ENCODE measurements at regions not wholly inside any gene's neighbourhood (a gene's known extent, or its start where the extent isn't known, plus 50 kb on each side); places are given as distances from the start of the nearest gene placed in this dataset.

DNA sequence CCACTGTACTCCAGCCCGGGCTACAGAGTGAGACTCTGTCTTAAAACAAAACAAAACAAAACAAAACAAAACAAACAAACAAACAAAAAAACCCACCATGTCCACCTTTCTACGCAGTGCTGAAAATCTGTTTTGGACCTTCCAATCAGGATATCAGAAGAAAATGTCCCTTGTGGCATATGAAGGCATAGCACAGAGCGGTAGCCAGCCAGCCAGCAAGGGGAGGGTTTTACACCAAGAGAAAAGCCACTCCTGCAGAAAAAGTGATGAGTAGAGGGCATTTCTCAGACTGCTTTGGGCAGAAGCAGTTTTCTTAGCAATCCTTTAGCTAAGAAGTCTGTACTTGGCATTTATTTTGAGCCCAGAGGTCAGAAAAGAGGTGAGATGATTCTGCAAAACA, 612.2 kb downstream of the TYW1 start:
- peaks cover 0 to 9% of the 10 kb centered on the region in 2 experiments for H3K27me3 ChIP-seq (ENCODE audit: control insufficient read depth in 1 of 2, insufficient read depth in 1 of 2, low read length in 2 of 2)
- H3K9me3 ChIP-seq (ENCODE audit: control insufficient read depth, low read length), result peaks cover 18% of the 10 kb centered on the region
- WGBS, result 78% methylated on average over 3 of the region's 3 CpGs
- H3K23ac ChIP-seq (ENCODE audit: low read length in 2 of 2), result no peak overlapping the region
- no peak overlapping the region for H3K9ac ChIP-seq (ENCODE audit: low read length)
- H3K4me2 ChIP-seq (ENCODE audit: low read length, poor library complexity, severe bottlenecking), result no peak overlapping the region
- no peak overlapping the region for H2BK5ac ChIP-seq (ENCODE audit: low read depth, low read length, poor library complexity, severe bottlenecking)
- H3K79me1 ChIP-seq (replicated peaks; ENCODE audit: low read length, poor library complexity, severe bottlenecking), result no peaks in the 10 kb centered on the region
- H2AK5ac ChIP-seq (ENCODE audit: low read length, severe bottlenecking), result no peak overlapping the region
- no peak overlapping the region for H2BK12ac ChIP-seq (ENCODE audit: low read length in 2 of 2)
- no peak overlapping the region for H2BK15ac ChIP-seq (ENCODE audit: low read depth, poor library complexity, severe bottlenecking)
- H3K18ac ChIP-seq (ENCODE audit: low read depth in 1 of 2, low read length in 2 of 2), result no peak overlapping the region
- H3K27ac ChIP-seq (ENCODE audit: low read length, poor library complexity, severe bottlenecking), result no peak overlapping the region
- no peak overlapping the region for H4K8ac ChIP-seq (ENCODE audit: low read length)
- no peak overlapping the region for H2AFZ ChIP-seq (ENCODE audit: low read depth, low read length)
- H4K91ac ChIP-seq (ENCODE audit: low read length), result no peak overlapping the region
- H3K36me3 ChIP-seq (ENCODE audit: control insufficient read depth in 1 of 2, insufficient read depth in 2 of 2, low read depth in 1 of 2, low read length in 2 of 2), result no peaks in the 10 kb centered on the region
- H3K4me1 ChIP-seq (ENCODE audit: control insufficient read depth, insufficient read depth, low read depth, low read length), result no peaks in the 10 kb centered on the region
- H3K4ac ChIP-seq (ENCODE audit: low read depth in 1 of 2, low read length in 2 of 2), result no peak overlapping the region
- DNase-seq, result no peak
- H2BK120ac ChIP-seq (ENCODE audit: low read depth, low read length), result no peak overlapping the region
- no peak overlapping the region for H3K4me3 ChIP-seq (ENCODE audit: insufficient read depth in 1 of 2, low read depth in 1 of 2, low read length in 2 of 2)
- no peak overlapping the region for H3K14ac ChIP-seq (ENCODE audit: low read length in 2 of 2)

DNA sequence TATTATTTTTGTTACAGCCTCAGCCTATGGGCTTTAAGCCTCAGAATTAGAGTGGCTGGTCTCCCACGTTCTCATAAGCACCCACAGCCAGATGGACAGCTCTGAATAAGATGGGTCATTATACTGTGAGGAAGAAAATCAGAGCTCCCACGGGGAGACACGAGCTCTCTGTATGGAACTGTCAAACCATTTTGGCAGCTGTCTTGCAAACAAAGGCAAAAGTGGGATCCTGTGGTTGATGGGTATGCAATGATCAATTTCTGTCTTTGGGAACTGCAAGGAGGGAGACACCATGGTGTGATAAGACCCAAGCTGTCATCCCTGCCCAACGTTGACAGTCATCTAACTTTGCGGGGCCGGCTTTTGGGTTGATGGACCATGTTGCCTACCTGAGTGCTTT, 614.3 kb downstream of the TYW1 start:
- Histone ChIP-seq H3K36me3 (ENCODE audit: control insufficient read depth in 1 of 2, insufficient read depth in 2 of 2, low read depth in 1 of 2, low read length in 2 of 2) (no peaks in the 10 kb centered on the region), H3K4ac (ENCODE audit: low read depth in 1 of 2, low read length in 2 of 2) (no peak overlapping the region), H2BK12ac (ENCODE audit: low read length in 2 of 2) (no peak overlapping the region), H3K23ac (ENCODE audit: low read length in 2 of 2) (no peak overlapping the region), H3K4me2 (ENCODE audit: low read length, poor library complexity, severe bottlenecking) (no peak overlapping the region), H4K8ac (ENCODE audit: low read length) (no peak overlapping the region), H2BK15ac (ENCODE audit: low read depth, poor library complexity, severe bottlenecking) (no peak overlapping the region), H2BK120ac (ENCODE audit: low read depth, low read length) (no peak overlapping the region), H4K91ac (ENCODE audit: low read length) (no peak overlapping the region), H3K79me1 (replicated peaks; ENCODE audit: low read length, poor library complexity, severe bottlenecking) (no peaks in the 10 kb centered on the region), H2AFZ (ENCODE audit: low read depth, low read length) (no peak overlapping the region), H3K27me3 (ENCODE audit: control insufficient read depth in 1 of 2, insufficient read depth in 1 of 2, low read length in 2 of 2) (peaks cover 0 to 9% of the 10 kb centered on the region in 2 experiments), H3K18ac (ENCODE audit: low read depth in 1 of 2, low read length in 2 of 2) (no peak overlapping the region), H2BK5ac (ENCODE audit: low read depth, low read length, poor library complexity, severe bottlenecking) (no peak overlapping the region), H3K4me1 (ENCODE audit: control insufficient read depth, insufficient read depth, low read depth, low read length) (no peaks in the 10 kb centered on the region), H3K14ac (ENCODE audit: low read length in 2 of 2) (no peak overlapping the region), H3K4me3 (ENCODE audit: insufficient read depth in 1 of 2, low read depth in 1 of 2, low read length in 2 of 2) (no peak overlapping the region), H2AK5ac (ENCODE audit: low read length, severe bottlenecking) (no peak overlapping the region), H3K9ac (ENCODE audit: low read length) (no peak overlapping the region), H3K9me3 (ENCODE audit: control insufficient read depth, low read length) (peaks cover 7% of the 10 kb centered on the region), H3K27ac (ENCODE audit: low read length, poor library complexity, severe bottlenecking) (no peak overlapping the region)
- DNase-seq, result no peak
- WGBS, result 85% methylated on average over 6 of the region's 6 CpGs

DNA sequence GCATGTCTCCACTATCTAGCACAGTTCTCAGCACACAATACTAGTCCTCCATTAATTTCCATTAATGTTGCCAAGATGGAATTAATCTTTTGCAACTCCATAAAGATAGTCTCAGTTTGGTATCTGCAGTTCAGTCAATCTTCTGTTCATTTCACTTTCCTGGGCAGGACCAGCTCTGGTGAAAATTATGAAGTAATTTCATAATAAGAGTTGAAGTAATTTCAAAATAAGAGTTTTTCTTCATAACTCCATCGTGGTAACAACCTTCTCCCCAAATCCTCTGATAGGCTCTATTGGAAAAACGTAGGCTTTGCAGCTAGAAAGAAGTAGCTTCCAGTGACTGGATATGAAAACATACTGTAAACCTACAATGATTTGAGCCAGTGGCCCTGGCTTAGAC, 618.2 kb downstream of the TYW1 start:
- no CpG with 5 or more reads among the region's 2 CpGs for WGBS
- Histone ChIP-seq H3K36me3 (ENCODE audit: control insufficient read depth in 1 of 2, insufficient read depth in 2 of 2, low read depth in 1 of 2, low read length in 2 of 2) (no peaks in the 10 kb centered on the region), H4K8ac (ENCODE audit: low read length) (no peak overlapping the region)

DNA sequence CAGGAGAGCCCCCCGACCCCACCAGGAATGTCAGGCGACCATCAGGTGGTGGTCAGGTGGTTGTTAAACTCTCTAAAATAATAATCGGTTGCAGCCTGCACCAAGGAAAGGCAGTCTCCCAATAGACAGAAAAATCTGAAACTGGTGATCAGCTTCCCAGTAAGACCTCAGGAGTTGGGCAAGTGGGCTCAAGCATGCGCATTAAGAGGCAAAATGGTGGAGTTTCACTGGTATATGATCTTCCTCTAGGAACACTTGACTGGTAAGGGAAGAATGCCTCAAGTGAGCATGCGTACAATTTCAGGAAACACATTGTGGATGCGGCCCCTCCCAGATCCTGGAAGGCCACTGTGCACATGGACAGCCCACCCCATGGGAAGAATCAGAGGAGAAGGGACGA, 619.9 kb downstream of the TYW1 start:
- H3K79me1 ChIP-seq (replicated peaks; ENCODE audit: low read length, poor library complexity, severe bottlenecking), result no peaks in the 10 kb centered on the region
- no peak overlapping the region for H3K14ac ChIP-seq (ENCODE audit: low read length in 2 of 2)
- WGBS, result 83% methylated on average over 7 of the region's 7 CpGs
- peaks cover 6% of the 10 kb centered on the region for H3K9me3 ChIP-seq (ENCODE audit: control insufficient read depth, low read length)
- no peak overlapping the region for H3K18ac ChIP-seq (ENCODE audit: low read depth in 1 of 2, low read length in 2 of 2)
- H3K36me3 ChIP-seq (ENCODE audit: control insufficient read depth in 1 of 2, insufficient read depth in 2 of 2, low read depth in 1 of 2, low read length in 2 of 2), result no peaks in the 10 kb centered on the region
- no peaks in the 10 kb centered on the region for H3K4me1 ChIP-seq (ENCODE audit: control insufficient read depth, insufficient read depth, low read depth, low read length)
- H2BK5ac ChIP-seq (ENCODE audit: low read depth, low read length, poor library complexity, severe bottlenecking), result no peak overlapping the region
- H3K4me2 ChIP-seq (ENCODE audit: low read length, poor library complexity, severe bottlenecking), result no peak overlapping the region
- no peak for DNase-seq
- H3K4me3 ChIP-seq (ENCODE audit: insufficient read depth in 1 of 2, low read depth in 1 of 2, low read length in 2 of 2), result no peak overlapping the region
- no peak overlapping the region for H3K27ac ChIP-seq (ENCODE audit: low read length, poor library complexity, severe bottlenecking)
- H2AFZ ChIP-seq (ENCODE audit: low read depth, low read length), result no peak overlapping the region
- H2BK120ac ChIP-seq (ENCODE audit: low read depth, low read length), result no peak overlapping the region
- no peak overlapping the region for H3K4ac ChIP-seq (ENCODE audit: low read depth in 1 of 2, low read length in 2 of 2)
- H4K91ac ChIP-seq (ENCODE audit: low read length), result no peak overlapping the region
- H3K27me3 ChIP-seq (ENCODE audit: control insufficient read depth in 1 of 2, insufficient read depth in 1 of 2, low read length in 2 of 2), result peaks cover 0 to 38% of the 10 kb centered on the region in 2 experiments
- no peak overlapping the region for H3K23ac ChIP-seq (ENCODE audit: low read length in 2 of 2)
- no peak overlapping the region for H2AK5ac ChIP-seq (ENCODE audit: low read length, severe bottlenecking)
- no peak overlapping the region for H4K8ac ChIP-seq (ENCODE audit: low read length)
- no peak overlapping the region for H2BK12ac ChIP-seq (ENCODE audit: low read length in 2 of 2)
- H2BK15ac ChIP-seq (ENCODE audit: low read depth, poor library complexity, severe bottlenecking), result no peak overlapping the region
- H3K9ac ChIP-seq (ENCODE audit: low read length), result no peak overlapping the region

More for the DNA sequence above, 618.2 kb downstream of the TYW1 start:
- Histone ChIP-seq H3K79me1 (replicated peaks; ENCODE audit: low read length, poor library complexity, severe bottlenecking) (no peaks in the 10 kb centered on the region), H3K27me3 (ENCODE audit: control insufficient read depth in 1 of 2, insufficient read depth in 1 of 2, low read length in 2 of 2) (peaks cover 0 to 28% of the 10 kb centered on the region in 2 experiments), H3K23ac (ENCODE audit: low read length in 2 of 2) (no peak overlapping the region), H3K27ac (ENCODE audit: low read length, poor library complexity, severe bottlenecking) (no peak overlapping the region), H2AFZ (ENCODE audit: low read depth, low read length) (no peak overlapping the region), H2AK5ac (ENCODE audit: low read length, severe bottlenecking) (no peak overlapping the region), H3K9me3 (ENCODE audit: control insufficient read depth, low read length) (peaks cover 6% of the 10 kb centered on the region), H3K9ac (ENCODE audit: low read length) (no peak overlapping the region), H4K91ac (ENCODE audit: low read length) (no peak overlapping the region), H2BK12ac (ENCODE audit: low read length in 2 of 2) (no peak overlapping the region), H2BK5ac (ENCODE audit: low read depth, low read length, poor library complexity, severe bottlenecking) (no peak overlapping the region), H3K18ac (ENCODE audit: low read depth in 1 of 2, low read length in 2 of 2) (no peak overlapping the region), H3K4me1 (ENCODE audit: control insufficient read depth, insufficient read depth, low read depth, low read length) (no peaks in the 10 kb centered on the region), H2BK15ac (ENCODE audit: low read depth, poor library complexity, severe bottlenecking) (no peak overlapping the region), H2BK120ac (ENCODE audit: low read depth, low read length) (no peak overlapping the region), H3K4ac (ENCODE audit: low read depth in 1 of 2, low read length in 2 of 2) (no peak overlapping the region), H3K14ac (ENCODE audit: low read length in 2 of 2) (no peak overlapping the region), H3K4me2 (ENCODE audit: low read length, poor library complexity, severe bottlenecking) (no peak overlapping the region), H3K4me3 (ENCODE audit: insufficient read depth in 1 of 2, low read depth in 1 of 2, low read length in 2 of 2) (no peak overlapping the region)
- no peak for DNase-seq
